GM12878 (cell line): ENCODE measurements at regions not wholly inside any gene's neighbourhood (a gene's known extent, or its start where the extent isn't known, plus 50 kb on each side); places are given as distances from the start of the nearest gene placed in this dataset.

Experiments
- ATAC-seq: fragments of 200-7000 bp; cut with Tn5 transposase; 3 replicates; pipeline ENCODE4 v1.9.1; 2020; ENCODE audit warnings: mild to moderate bottlenecking, moderate library complexity
- BruUV-seq: library from RNA; stranded (reverse); fragments of 400-500 nt; replicated peaks from 2 replicates; lab custom pipeline; 2021; lab: Mats Ljungman, UMichigan
- CTCF ChIA-PET: fragments of 300-600 bp; sonication (Branson Sonifier 250); formaldehyde crosslinking; extraction: SDS; loops from one replicate; lab custom pipeline; 2021; ENCODE audit warnings: inconsistent platforms; lab: Yijun Ruan, JAX
- POLR2A ChIA-PET: fragments of 350-600 bp; formaldehyde crosslinking; extraction: SDS; loops from one replicate; lab custom pipeline; 2021; ENCODE audit warnings: inconsistent platforms; lab: Charles Lee
- RAD21 ChIA-PET: fragments of 300-600 bp; sonication (Branson Sonifier 250); formaldehyde crosslinking; loops from one replicate; lab custom pipeline; 2023; ENCODE audit warnings: antibody characterized with exemption; ENCODE audit not compliant: unreplicated experiment; lab: Charles Lee
- SMC1A ChIA-PET: fragments of 300-600 bp; sonication (Branson Sonifier 250); formaldehyde crosslinking; loops from one replicate; lab custom pipeline; 2023; ENCODE audit not compliant: unreplicated experiment, uncharacterized antibody; lab: Charles Lee
- DNase-seq: peaks from one replicate; pipeline ENCODE4 v3.0.0-alpha.2; 2011; ENCODE audit warnings: low read depth, low spot score
- FAIRE-seq: peaks from 3 replicates; lab custom pipeline; 2011; peaks lifted over from hg19 to GRCh38; lab: Jason Lieb, UNC
- H2AFZ ChIP-seq: 2 replicates; pipeline ENCODE4 v1.6.0; 2011; ENCODE audit warnings: low read depth, low read length, control low read depth; ENCODE audit not compliant: control insufficient read depth
- H3K27ac ChIP-seq: 2 replicates; pipeline ENCODE4 v1.5.1; 2011; ENCODE audit warnings: control low read depth; ENCODE audit not compliant: control insufficient read depth, insufficient read depth
- H3K27me3 ChIP-seq, 2 experiments: replicated peaks in 1 of 2; 2 replicates each; pipeline versions ENCODE4 v1.6.0 to v1.6.1; 2011; ENCODE audit warnings: low read length in 1 of 2; ENCODE audit not compliant: control insufficient read depth in 2 of 2, insufficient read depth in 2 of 2
- H3K36me3 ChIP-seq, 2 experiments: 2 replicates each; pipeline ENCODE4 v1.5.1; 2011; ENCODE audit warnings: low read length in 1 of 2; ENCODE audit not compliant: control insufficient read depth in 2 of 2, insufficient read depth in 2 of 2
- H3K4me1 ChIP-seq: 2 replicates; pipeline ENCODE4 v1.6.1; 2011; ENCODE audit warnings: mild to moderate bottlenecking, low read length, moderate library complexity, mixed read lengths; ENCODE audit not compliant: control insufficient read depth, insufficient read depth
- H3K4me2 ChIP-seq: 2 replicates; pipeline ENCODE4 v1.6.0; 2011; ENCODE audit warnings: control low read depth; ENCODE audit not compliant: control insufficient read depth, insufficient read depth
- H3K4me3 ChIP-seq: fragments of 200-600 bp; sonication (generic); 2 replicates; pipeline ENCODE4 v1.5.1; 2016
- H3K79me2 ChIP-seq: 2 replicates; pipeline ENCODE4 v1.6.0; 2011; ENCODE audit warnings: low read length; ENCODE audit not compliant: control insufficient read depth, insufficient read depth
- H3K9ac ChIP-seq: 2 replicates; pipeline ENCODE4 v1.8.0; 2011; ENCODE audit warnings: low read length, control low read depth, mixed read lengths; ENCODE audit not compliant: control insufficient read depth, insufficient read depth
- H3K9me3 ChIP-seq: replicated peaks from 3 replicates; pipeline ENCODE4 v1.5.1; 2011; ENCODE audit warnings: mild to moderate bottlenecking, low read length; ENCODE audit not compliant: control insufficient read depth, insufficient read depth
- H4K20me1 ChIP-seq: 2 replicates; pipeline ENCODE4 v1.6.0; 2011; ENCODE audit not compliant: control insufficient read depth, insufficient read depth
- KDM1A ChIP-seq: fragments of 200-600 bp; sonication (generic); IDR thresholded peaks from 2 replicates; pipeline ENCODE4 v1.6.1; 2016; ENCODE audit warnings: borderline replicate concordance
- NFYA ChIP-seq: IDR thresholded peaks from 2 replicates; pipeline ENCODE4 v1.6.1; 2011; ENCODE audit warnings: low read depth, mild to moderate bottlenecking, low read length, improper control_type of control experiment, borderline replicate concordance
- PAX5 ChIP-seq: IDR thresholded peaks from 2 replicates; pipeline ENCODE4 v1.6.1; 2011; ENCODE audit warnings: low read depth, low read length, borderline replicate concordance
- PAX8 ChIP-seq: fragments of 450-650 bp; IDR thresholded peaks from 2 replicates; pipeline ENCODE4 v1.6.1; 2017; ENCODE audit warnings: mild to moderate bottlenecking, moderate library complexity
- SUZ12 ChIP-seq: fragments of 200-600 bp; sonication (generic); IDR thresholded peaks from one replicate; pipeline ENCODE4 v1.6.1; 2018; ENCODE audit warnings: antibody characterized with exemption, mild to moderate bottlenecking; ENCODE audit not compliant: unreplicated experiment
- TBL1XR1 ChIP-seq: IDR thresholded peaks from 2 replicates; pipeline ENCODE4 v1.6.1; 2012; ENCODE audit warnings: low read depth, low read length, improper control_type of control experiment
- WGBS: methylation state at CpG from one replicate; pipeline ENCODE4 v1.1.6; 2016; ENCODE audit warnings: low lambda C conversion rate; ENCODE audit not compliant: insufficient replicate concordance, insufficient coverage; ENCODE audit errors: missing lambda C conversion rate; 5-methylcytosine and 5-hydroxymethylcytosine counted together
- in situ Hi-C: fragments of 300-500 bp; cut with MboI; formaldehyde crosslinking; loops from 9 replicates; pipeline ENCODE4 v1.14.3; 2018; ENCODE audit warnings: mixed read lengths
- intact Hi-C: fragments of 100-400 bp; cut with micrococcal nuclease; formaldehyde crosslinking; loops from one replicate; pipeline ENCODE4 v1.14.2; 2022; ENCODE audit not compliant: unreplicated experiment
- TF ChIP-seq, protein P1 (sequence below): fragments of 450-650 bp; IDR thresholded peaks from 2 replicates; pipeline ENCODE4 v1.6.1; 2018; ENCODE audit warnings: mild to moderate bottlenecking, low read depth, moderate library complexity; ENCODE audit not compliant: partially characterized antibody

DNA sequence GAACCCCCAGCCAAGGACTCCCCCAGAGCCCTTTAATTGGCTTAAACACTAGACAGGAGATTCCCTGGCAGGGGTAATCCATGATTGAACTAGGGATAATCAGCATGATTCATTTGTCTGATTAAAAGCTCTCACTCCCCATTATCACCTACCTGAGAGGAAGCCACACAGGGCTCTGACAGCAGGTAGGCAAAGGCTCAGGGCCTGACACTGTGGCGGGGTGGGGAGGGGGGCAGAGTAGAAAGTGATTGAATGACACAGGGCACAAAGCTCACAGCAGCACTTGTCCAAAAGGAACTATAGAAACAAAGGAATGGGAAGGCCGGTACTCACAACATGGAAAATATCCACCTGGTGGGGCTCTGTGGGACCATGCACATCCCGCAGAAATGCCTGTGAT, 231.6 kb downstream of the MAFB start:
- in situ Hi-C loops (no loop called here), intact Hi-C loops (no loop called here)
- Histone ChIP-seq H3K27me3 (no peaks in the 10 kb centered on the region), H4K20me1 (no peaks in the 10 kb centered on the region), H3K36me3 (no peaks in the 10 kb centered on the region), H3K4me3 (no peak overlapping the region), H3K79me2 (no peaks in the 10 kb centered on the region), H3K9ac (no peak overlapping the region), H3K4me1 (no peaks in the 10 kb centered on the region), H2AFZ (no peak overlapping the region), H3K9me3 (no peaks in the 10 kb centered on the region), H3K4me2 (no peak overlapping the region), H3K27ac (no peak overlapping the region)
- ChIA-PET SMC1A (no interaction called here), CTCF (no interaction called here), POLR2A (no interaction called here), RAD21 (no interaction called here)
- ATAC-seq (no peak), DNase-seq (no peak), FAIRE-seq (no peak)
- 50% methylated on average over 3 of the region's 3 CpGs for WGBS
- TF ChIP-seq PAX8 (no peak), KDM1A (no peak), NFYA (no peak), TBL1XR1 (no peak)
- no TSS peak for BruUV-seq

DNA sequence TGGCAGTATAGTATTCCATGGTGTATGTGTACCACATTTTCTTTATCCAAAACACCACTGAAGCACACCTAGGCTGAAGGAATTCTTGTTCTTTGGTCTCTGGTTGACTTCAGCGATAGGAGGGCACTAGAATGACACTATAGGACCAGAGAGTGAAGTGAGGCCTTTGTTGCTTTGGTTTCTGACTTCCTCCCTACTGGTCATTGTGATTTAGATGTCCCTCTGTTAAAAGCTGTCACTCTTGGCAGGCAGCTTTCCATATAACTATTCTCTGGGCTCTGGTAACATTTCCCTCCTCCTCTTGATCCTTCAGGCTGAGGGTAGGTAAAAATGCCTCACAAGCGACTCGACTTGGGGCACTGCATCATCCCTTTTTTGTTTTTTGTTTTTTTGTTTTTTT, 236.3 kb downstream of the MAFB start:
- ChIA-PET CTCF (no interaction called here), RAD21 (no interaction called here), POLR2A (no interaction called here), SMC1A (no interaction called here)
- Histone ChIP-seq H3K36me3 (no peaks in the 10 kb centered on the region), H2AFZ (no peak overlapping the region), H4K20me1 (no peaks in the 10 kb centered on the region), H3K9me3 (no peaks in the 10 kb centered on the region), H3K4me1 (no peaks in the 10 kb centered on the region), H3K79me2 (no peaks in the 10 kb centered on the region), H3K4me3 (no peak overlapping the region), H3K9ac (no peak overlapping the region), H3K27me3 (peaks cover 0 to 4% of the 10 kb centered on the region in 2 experiments; a peak in 2 of 4 replicates), H3K27ac (no peak overlapping the region), H3K4me2 (no peak overlapping the region)
- intact Hi-C loops = no loop called here
- ATAC-seq = no peak
- DNase-seq = no peak
- FAIRE-seq = no peak
- in situ Hi-C loops = no loop called here
- no TSS peak for BruUV-seq
- WGBS = 0% methylated on average over 3 of the region's 3 CpGs
- TF ChIP-seq PAX5 (no peak), SUZ12 (no peak)
- TF ChIP-seq, protein P1, sequence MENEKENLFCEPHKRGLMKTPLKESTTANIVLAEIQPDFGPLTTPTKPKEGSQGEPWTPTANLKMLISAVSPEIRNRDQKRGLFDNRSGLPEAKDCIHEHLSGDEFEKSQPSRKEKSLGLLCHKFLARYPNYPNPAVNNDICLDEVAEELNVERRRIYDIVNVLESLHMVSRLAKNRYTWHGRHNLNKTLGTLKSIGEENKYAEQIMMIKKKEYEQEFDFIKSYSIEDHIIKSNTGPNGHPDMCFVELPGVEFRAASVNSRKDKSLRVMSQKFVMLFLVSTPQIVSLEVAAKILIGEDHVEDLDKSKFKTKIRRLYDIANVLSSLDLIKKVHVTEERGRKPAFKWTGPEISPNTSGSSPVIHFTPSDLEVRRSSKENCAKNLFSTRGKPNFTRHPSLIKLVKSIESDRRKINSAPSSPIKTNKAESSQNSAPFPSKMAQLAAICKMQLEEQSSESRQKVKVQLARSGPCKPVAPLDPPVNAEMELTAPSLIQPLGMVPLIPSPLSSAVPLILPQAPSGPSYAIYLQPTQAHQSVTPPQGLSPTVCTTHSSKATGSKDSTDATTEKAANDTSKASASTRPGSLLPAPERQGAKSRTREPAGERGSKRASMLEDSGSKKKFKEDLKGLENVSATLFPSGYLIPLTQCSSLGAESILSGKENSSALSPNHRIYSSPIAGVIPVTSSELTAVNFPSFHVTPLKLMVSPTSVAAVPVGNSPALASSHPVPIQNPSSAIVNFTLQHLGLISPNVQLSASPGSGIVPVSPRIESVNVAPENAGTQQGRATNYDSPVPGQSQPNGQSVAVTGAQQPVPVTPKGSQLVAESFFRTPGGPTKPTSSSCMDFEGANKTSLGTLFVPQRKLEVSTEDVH = no peak
